ENCODE measurements at regions not wholly inside any gene's neighbourhood (a gene's known extent, or its start where the extent isn't known, plus 50 kb on each side); places are given as distances from the start of the nearest gene placed in this dataset.

DNA sequence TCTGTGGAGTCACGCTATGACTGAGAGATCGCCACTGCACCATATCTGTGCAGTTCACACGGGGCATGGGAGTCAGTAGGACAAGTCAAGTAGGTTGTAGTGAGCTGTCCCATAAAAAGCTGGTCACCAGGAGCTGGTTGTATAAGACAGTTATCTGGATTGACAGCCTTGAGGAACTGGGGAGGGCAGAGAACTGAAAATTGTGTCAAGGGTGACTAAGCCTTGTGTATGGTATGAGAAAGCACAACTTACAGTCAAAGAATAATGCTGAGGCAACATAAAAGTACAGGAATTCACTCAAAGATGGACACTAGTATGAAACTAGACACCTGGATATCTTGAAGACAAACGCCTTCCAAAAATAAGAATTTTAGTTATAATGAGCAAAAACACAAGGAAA, 564.9 kb downstream of the POM121L12 start:
- DNase-seq (ENCODE audit: low read depth, low spot score) (no peak), FAIRE-seq (no peak)
- H2AFZ ChIP-seq (ENCODE audit: low read depth, low read length): no peak overlapping the region
- BruUV-seq (replicated peaks): no TSS peak
- ChIA-PET CTCF (interaction anchor here (1.2 kb wide), 1 partner anchor 10 kb away, joined by 3 read pairs; no protein-coding TSS in a partner anchor), POLR2A (no interaction called here)
- no peaks in the 10 kb centered on the region for H4K20me1 ChIP-seq (replicated peaks; ENCODE audit: control insufficient read depth, extremely low read depth, insufficient read depth, low read length)
- H3K9ac ChIP-seq (replicated peaks; ENCODE audit: extremely low read depth, insufficient read depth, low read length): no peak overlapping the region
- dilution Hi-C loops (cut with MboI; ENCODE audit: extremely low pct_ligation_motif_present, low sequenced_read_pairs) (no loop called here), intact Hi-C loops (cut with micrococcal nuclease) (no loop called here)
- TF ChIP-seq, protein P1, sequence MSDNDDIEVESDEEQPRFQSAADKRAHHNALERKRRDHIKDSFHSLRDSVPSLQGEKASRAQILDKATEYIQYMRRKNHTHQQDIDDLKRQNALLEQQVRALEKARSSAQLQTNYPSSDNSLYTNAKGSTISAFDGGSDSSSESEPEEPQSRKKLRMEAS (IDR thresholded peaks at IDR 0.05; ENCODE audit: insufficient read depth, insufficient read length): no peak
- no peak for TF ChIP-seq MYC (IDR thresholded peaks at IDR 0.05; ENCODE audit: low read depth, low read length)
- no peak for TF ChIP-seq GATA2 (IDR thresholded peaks at IDR 0.05; ENCODE audit: insufficient read depth, insufficient read length, low read depth, low read length)
- H3K9me1 ChIP-seq (replicated peaks; ENCODE audit: control insufficient read depth, extremely low read depth, insufficient read depth, low read length): no peaks in the 10 kb centered on the region
- no peaks in the 10 kb centered on the region for H3K79me2 ChIP-seq (ENCODE audit: control insufficient read depth, insufficient read depth, low read length)
- no peaks in the 10 kb centered on the region for H3K36me3 ChIP-seq (ENCODE audit: control insufficient read depth in 2 of 2, extremely low read depth in 1 of 2, insufficient read depth in 2 of 2, low read length in 2 of 2)
- no peaks in the 10 kb centered on the region for H3K27me3 ChIP-seq (ENCODE audit: control insufficient read depth in 2 of 2, insufficient read depth in 2 of 2, low read length in 2 of 2)
- no peak overlapping the region for H3K27ac ChIP-seq (ENCODE audit: insufficient read depth, low read depth, low read length)
- no peak overlapping the region for H3K4me3 ChIP-seq (replicated peaks in 1 of 3; ENCODE audit: insufficient read depth in 1 of 3, low read depth in 1 of 3, low read length in 3 of 3)
- no peaks in the 10 kb centered on the region for H3K9me3 ChIP-seq (replicated peaks; ENCODE audit: control insufficient read depth, insufficient read depth, low read length)
- peaks cover 8% of the 10 kb centered on the region for H3K4me1 ChIP-seq (ENCODE audit: control insufficient read depth, extremely low read depth, insufficient read depth, low read length)
- H3K4me2 ChIP-seq (ENCODE audit: insufficient read depth, low read length): no peak overlapping the region

DNA sequence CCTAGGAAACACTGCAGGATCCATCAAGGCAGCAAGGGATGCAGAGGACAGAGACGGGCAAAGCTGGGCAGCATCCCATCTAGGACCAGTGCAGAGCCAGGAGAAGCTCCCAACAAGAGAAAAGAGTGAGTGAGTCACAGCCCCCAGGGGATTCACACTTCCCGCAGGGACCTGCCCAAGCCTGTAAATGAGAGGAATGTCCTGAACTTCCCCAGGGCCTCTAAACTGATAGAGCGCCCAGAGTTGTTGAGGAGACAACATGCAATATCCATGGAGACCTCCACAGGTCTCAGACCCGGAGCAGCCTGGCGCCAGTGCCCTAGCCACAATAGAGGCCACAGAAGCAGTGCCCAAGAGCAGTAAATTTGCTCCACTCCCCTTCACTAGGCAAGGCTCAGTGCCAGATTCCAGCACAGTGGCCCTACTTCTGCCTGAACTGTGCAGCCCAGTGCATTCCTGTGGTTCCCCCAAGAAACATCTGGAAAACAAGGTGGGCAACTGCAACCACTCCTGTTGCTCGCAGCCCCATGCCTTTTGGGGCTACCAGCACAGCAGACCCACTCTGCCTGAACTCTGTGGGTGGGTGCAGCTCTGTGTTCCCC, 567.5 kb downstream of the POM121L12 start:
- H3K36me3 ChIP-seq (ENCODE audit: control insufficient read depth in 2 of 2, extremely low read depth in 1 of 2, insufficient read depth in 2 of 2, low read length in 2 of 2): no peaks in the 10 kb centered on the region
- ChIA-PET CTCF (no interaction called here), POLR2A (no interaction called here)
- DNase-seq (ENCODE audit: low read depth, low spot score) (no peak), FAIRE-seq (no peak)
- H3K4me1 ChIP-seq (ENCODE audit: control insufficient read depth, extremely low read depth, insufficient read depth, low read length): no peaks in the 10 kb centered on the region
- no peak overlapping the region for H3K4me2 ChIP-seq (ENCODE audit: insufficient read depth, low read length)
- no TSS peak for BruUV-seq (replicated peaks)
- no peaks in the 10 kb centered on the region for H3K79me2 ChIP-seq (ENCODE audit: control insufficient read depth, insufficient read depth, low read length)
- H2AFZ ChIP-seq (ENCODE audit: low read depth, low read length): no peak overlapping the region
- no peaks in the 10 kb centered on the region for H3K27me3 ChIP-seq (ENCODE audit: control insufficient read depth in 2 of 2, insufficient read depth in 2 of 2, low read length in 2 of 2)
- H3K9me1 ChIP-seq (replicated peaks; ENCODE audit: control insufficient read depth, extremely low read depth, insufficient read depth, low read length): no peaks in the 10 kb centered on the region
- no peaks in the 10 kb centered on the region for H4K20me1 ChIP-seq (replicated peaks; ENCODE audit: control insufficient read depth, extremely low read depth, insufficient read depth, low read length)
- no peak for TF ChIP-seq MYC (IDR thresholded peaks at IDR 0.05; ENCODE audit: low read depth, low read length)
- TF ChIP-seq FOS (IDR thresholded peaks at IDR 0.05; ENCODE audit: borderline replicate concordance, insufficient read depth, low read length): no peak
- no peak for TF ChIP-seq POLR2A (IDR thresholded peaks at IDR 0.05; ENCODE audit: low read depth, low read length)
- no peak for TF ChIP-seq GATA2 (IDR thresholded peaks at IDR 0.05; ENCODE audit: insufficient read depth, insufficient read length, low read depth, low read length)
- TF ChIP-seq JUN (IDR thresholded peaks at IDR 0.05; ENCODE audit: borderline replicate concordance, insufficient read depth, insufficient read length, low read depth): no peak
- TF ChIP-seq, protein P1 (IDR thresholded peaks at IDR 0.05; ENCODE audit: insufficient read depth, insufficient read length): no peak
- TF ChIP-seq EZH2 (IDR thresholded peaks at IDR 0.05; ENCODE audit: borderline replicate concordance, low read depth, low read length, severe bottlenecking): no peak
- TF ChIP-seq, protein P2, sequence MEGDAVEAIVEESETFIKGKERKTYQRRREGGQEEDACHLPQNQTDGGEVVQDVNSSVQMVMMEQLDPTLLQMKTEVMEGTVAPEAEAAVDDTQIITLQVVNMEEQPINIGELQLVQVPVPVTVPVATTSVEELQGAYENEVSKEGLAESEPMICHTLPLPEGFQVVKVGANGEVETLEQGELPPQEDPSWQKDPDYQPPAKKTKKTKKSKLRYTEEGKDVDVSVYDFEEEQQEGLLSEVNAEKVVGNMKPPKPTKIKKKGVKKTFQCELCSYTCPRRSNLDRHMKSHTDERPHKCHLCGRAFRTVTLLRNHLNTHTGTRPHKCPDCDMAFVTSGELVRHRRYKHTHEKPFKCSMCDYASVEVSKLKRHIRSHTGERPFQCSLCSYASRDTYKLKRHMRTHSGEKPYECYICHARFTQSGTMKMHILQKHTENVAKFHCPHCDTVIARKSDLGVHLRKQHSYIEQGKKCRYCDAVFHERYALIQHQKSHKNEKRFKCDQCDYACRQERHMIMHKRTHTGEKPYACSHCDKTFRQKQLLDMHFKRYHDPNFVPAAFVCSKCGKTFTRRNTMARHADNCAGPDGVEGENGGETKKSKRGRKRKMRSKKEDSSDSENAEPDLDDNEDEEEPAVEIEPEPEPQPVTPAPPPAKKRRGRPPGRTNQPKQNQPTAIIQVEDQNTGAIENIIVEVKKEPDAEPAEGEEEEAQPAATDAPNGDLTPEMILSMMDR (IDR thresholded peaks at IDR 0.05; ENCODE audit: extremely low read depth in 1 of 2, insufficient read depth in 1 of 2, low read depth in 1 of 2, low read length in 2 of 2): no peak
- TF ChIP-seq POLR2AphosphoS5 (IDR thresholded peaks at IDR 0.05; ENCODE audit: insufficient read depth, low read depth, low read length): no peak
- dilution Hi-C loops (cut with MboI; ENCODE audit: extremely low pct_ligation_motif_present, low sequenced_read_pairs): no loop called here
- no peak overlapping the region for H3K9ac ChIP-seq (replicated peaks; ENCODE audit: extremely low read depth, insufficient read depth, low read length)
- intact Hi-C loops (cut with micrococcal nuclease): no loop called here
- no peak overlapping the region for H3K4me3 ChIP-seq (replicated peaks in 1 of 3; ENCODE audit: insufficient read depth in 1 of 3, low read depth in 1 of 3, low read length in 3 of 3)
- no peak overlapping the region for H3K27ac ChIP-seq (ENCODE audit: insufficient read depth, low read depth, low read length)
- no peaks in the 10 kb centered on the region for H3K9me3 ChIP-seq (replicated peaks; ENCODE audit: control insufficient read depth, insufficient read depth, low read length)

Data from endothelial cell of umbilical vein (primary cell).